HEK293T (cell line): ENCODE measurements at regions not wholly inside any gene's neighbourhood (a gene's known extent, or its start where the extent isn't known, plus 50 kb on each side); places are given as distances from the start of the nearest gene placed in this dataset.
"Not testable (repeated sequence)": the region's sequence is repeated elsewhere in the genome, so short reads cannot be mapped to it uniquely, and the experiment has no call there.

ENCODE experiments used
- CTCF ChIA-PET: fragments of 350-600 bp; formaldehyde crosslinking; extraction: SDS; loops from one replicate; lab custom pipeline; 2021; ENCODE audit warnings: antibody characterized with exemption, inconsistent platforms; lab: Yijun Ruan, JAX
- POLR2A ChIA-PET: fragments of 350-600 bp; formaldehyde crosslinking; extraction: SDS; loops from one replicate; lab custom pipeline; 2020; ENCODE audit warnings: antibody characterized with exemption, inconsistent platforms; lab: Yijun Ruan, JAX
- DNase-seq: peaks from one replicate; pipeline ENCODE4 v3.0.0; 2012; ENCODE audit warnings: mixed read lengths; ENCODE audit errors: extremely low spot score
- ARNT ChIP-seq: fragments of 450-650 bp; IDR thresholded peaks from 2 replicates; pipeline ENCODE4 v1.6.1; 2017; ENCODE audit warnings: mild to moderate bottlenecking
- BHLHE40 ChIP-seq: fragments of 450-650 bp; IDR thresholded peaks from 2 replicates; pipeline ENCODE4 v1.6.1; 2016; ENCODE audit warnings: mild to moderate bottlenecking, moderate library complexity, borderline replicate concordance
- CTBP1 ChIP-seq: fragments of 450-650 bp; IDR thresholded peaks from 2 replicates; pipeline ENCODE4 v1.6.1; 2016; ENCODE audit warnings: borderline replicate concordance
- ELF4 ChIP-seq: fragments of 450-650 bp; IDR thresholded peaks from 2 replicates; pipeline ENCODE4 v1.6.1; 2017; ENCODE audit warnings: antibody characterized with exemption
- FOXA1 ChIP-seq: fragments of 450-650 bp; IDR thresholded peaks from 2 replicates; pipeline ENCODE4 v1.6.1; 2016; ENCODE audit warnings: mild to moderate bottlenecking
- FOXK2 ChIP-seq: fragments of 450-650 bp; IDR thresholded peaks from 2 replicates; pipeline ENCODE4 v1.6.1; 2016; ENCODE audit warnings: mild to moderate bottlenecking
- FOXM1 ChIP-seq: fragments of 450-650 bp; IDR thresholded peaks from 2 replicates; pipeline ENCODE4 v1.6.1; 2017; ENCODE audit warnings: mild to moderate bottlenecking, borderline replicate concordance
- HDGF ChIP-seq: fragments of 450-650 bp; IDR thresholded peaks from 2 replicates; pipeline ENCODE4 v1.6.1; 2017; ENCODE audit warnings: antibody characterized with exemption, borderline replicate concordance
- L3MBTL2 ChIP-seq: fragments of 450-650 bp; conservative IDR thresholded peaks from 2 replicates; pipeline ENCODE4 v1.6.1; 2016; ENCODE audit warnings: mild to moderate bottlenecking
- LEF1 ChIP-seq: fragments of 450-650 bp; IDR thresholded peaks from 2 replicates; pipeline ENCODE4 v1.6.1; 2017; ENCODE audit warnings: mild to moderate bottlenecking, borderline replicate concordance
- NFRKB ChIP-seq: fragments of 450-650 bp; IDR thresholded peaks from 2 replicates; pipeline ENCODE4 v1.6.1; 2016; ENCODE audit warnings: mild to moderate bottlenecking, moderate library complexity
- PKNOX1 ChIP-seq: fragments of 450-650 bp; IDR thresholded peaks from 2 replicates; pipeline ENCODE4 v1.6.1; 2016
- SP1 ChIP-seq: fragments of 450-650 bp; IDR thresholded peaks from 2 replicates; pipeline ENCODE4 v1.6.1; 2017
- SUZ12 ChIP-seq: fragments of 450-650 bp; IDR thresholded peaks from 2 replicates; pipeline ENCODE4 v1.6.1; 2016; ENCODE audit warnings: mild to moderate bottlenecking
- TARDBP ChIP-seq: fragments of 450-650 bp; IDR thresholded peaks from 2 replicates; pipeline ENCODE4 v1.6.1; 2016
- ZNF384 ChIP-seq: fragments of 450-650 bp; IDR thresholded peaks from 2 replicates; pipeline ENCODE4 v1.6.1; 2016

DNA sequence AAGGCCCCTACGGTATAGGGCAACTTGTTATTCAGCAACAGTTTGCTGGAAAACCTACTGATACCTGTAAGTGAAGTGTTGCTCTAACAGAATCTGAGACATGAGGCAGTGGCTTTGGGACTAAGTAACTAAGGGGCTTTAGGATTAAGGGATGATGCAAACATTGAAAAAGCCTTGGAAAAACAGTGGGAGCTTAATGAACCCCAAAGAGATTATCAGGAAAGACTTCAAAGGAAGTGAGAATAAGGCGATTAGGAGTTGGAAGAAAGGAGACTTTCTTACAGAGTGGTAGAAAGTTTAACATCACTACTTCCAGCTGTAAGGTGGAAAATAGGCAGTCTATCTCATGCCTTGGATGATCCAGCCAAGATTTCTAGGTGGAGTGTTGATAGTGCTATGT lies 158.2 kb upstream of the TRIB2 start:
- POLR2A ChIA-PET, result no interaction called here
- CTCF ChIA-PET, result interaction anchor here (0.8 kb wide), 1 partner anchor 11 kb away, joined by 3 read pairs; no protein-coding TSS in a partner anchor
- no peak for TF ChIP-seq PKNOX1
- TF ChIP-seq HDGF, result no peak
- no peak for TF ChIP-seq SP1

DNA sequence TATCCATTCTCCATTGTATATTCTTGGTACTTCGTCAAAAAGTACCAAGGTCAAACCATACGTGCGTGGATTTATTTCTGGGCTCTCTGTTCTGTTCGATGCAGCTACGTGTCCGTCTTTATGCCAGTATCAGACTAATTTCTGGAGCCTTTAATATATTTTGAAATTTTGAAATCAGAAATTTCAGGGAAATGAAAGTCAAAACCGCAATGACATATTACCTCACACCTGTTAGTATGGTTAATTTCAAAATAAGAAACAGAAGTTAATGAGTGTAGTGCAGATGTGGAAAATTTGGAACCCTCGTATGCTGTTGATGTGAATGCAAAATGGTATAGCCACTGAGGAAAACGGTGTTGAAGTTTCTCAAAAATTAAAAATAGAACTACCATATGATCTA lies 156.1 kb upstream of the TRIB2 start:
- TF ChIP-seq FOXM1 (no peak), ELF4 (no peak), ZNF384 (no peak), LEF1 (no peak), CTBP1 (no peak), NFRKB (no peak), SP1 (no peak), FOXK2 (no peak), L3MBTL2 (no peak), SUZ12 (no peak), ARNT (no peak), FOXA1 (no peak), BHLHE40 (no peak), TARDBP (no peak), HDGF (no peak), PKNOX1 (no peak)
- DNase-seq, result no peak
- ChIA-PET CTCF (no interaction called here), POLR2A (no interaction called here)

More for the DNA sequence above, 158.2 kb upstream of the TRIB2 start:
- no peak for DNase-seq

DNA sequence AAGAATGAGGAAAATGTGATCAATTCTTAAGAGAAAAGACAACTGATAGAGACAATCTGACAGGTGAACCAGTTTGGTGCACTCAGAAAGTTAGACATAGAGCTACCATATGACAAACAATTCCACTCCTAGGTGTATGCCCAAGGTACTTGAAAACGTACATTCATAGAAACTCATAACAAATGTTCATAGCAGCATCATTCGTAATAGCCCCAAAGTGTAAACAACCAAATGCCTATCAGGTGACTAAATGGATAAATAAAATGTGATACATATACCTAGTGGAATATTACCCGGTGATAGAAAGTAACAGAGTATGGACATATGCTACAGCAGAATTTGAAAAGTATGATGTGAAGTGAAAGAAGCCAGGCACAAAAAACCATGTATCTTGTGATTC lies 149.3 kb upstream of the TRIB2 start:
- no peak for DNase-seq
- CTCF ChIA-PET, result no interaction called here
- POLR2A ChIA-PET, result no interaction called here
- TF ChIP-seq SP1, result no peak
- no peak for TF ChIP-seq PKNOX1
- TF ChIP-seq ZNF384, result no peak
- no peak for TF ChIP-seq TARDBP
- TF ChIP-seq ELF4, result no peak
- TF ChIP-seq HDGF, result no peak
- no peak for TF ChIP-seq NFRKB
- no peak for TF ChIP-seq LEF1
- TF ChIP-seq L3MBTL2, result no peak

DNA sequence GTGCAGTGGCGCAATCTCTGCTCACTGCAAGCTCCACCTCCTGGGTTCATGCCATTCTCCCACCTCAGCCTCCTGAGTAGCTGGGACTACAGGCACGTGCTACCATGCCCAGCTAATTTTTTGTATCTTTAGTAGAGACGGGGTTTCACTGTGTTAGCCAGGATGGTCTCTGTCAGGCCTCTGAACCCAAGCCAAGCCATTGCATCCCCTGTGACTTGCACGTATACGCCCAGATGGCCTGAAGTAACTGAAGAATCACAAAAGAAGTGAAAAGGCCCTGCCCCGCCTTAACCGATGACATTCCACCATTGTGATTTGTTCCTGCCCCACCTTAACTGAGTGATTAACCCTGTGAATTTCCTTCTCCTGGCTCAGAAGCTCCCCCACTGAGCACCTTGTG lies 147.2 kb upstream of the TRIB2 start:
- POLR2A ChIA-PET, DNase-seq, CTCF ChIA-PET: not testable (repeated sequence)

GRCh38 chr2:12569929-12570328 lies 146.8 kb upstream of the TRIB2 start:
- DNase-seq, result not testable (repeated sequence)

DNA sequence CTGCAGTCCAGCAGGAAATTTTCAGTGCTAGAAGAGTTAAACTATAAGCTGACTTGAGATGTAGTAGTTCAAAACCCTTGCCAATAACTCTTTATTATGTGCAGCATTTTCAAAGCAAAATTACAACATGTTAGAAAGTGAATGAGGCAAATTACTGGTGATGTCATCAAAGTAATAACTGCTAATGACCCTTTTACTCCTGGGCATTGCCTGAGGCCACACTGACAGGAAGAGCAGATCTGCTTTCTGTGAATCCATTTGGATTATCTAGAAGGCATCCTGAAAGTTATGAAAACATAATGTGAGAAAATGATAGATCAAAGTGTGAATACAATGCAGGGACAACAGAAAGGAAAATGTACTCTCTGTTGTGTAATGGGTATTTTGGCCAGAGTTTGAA lies 139.6 kb upstream of the TRIB2 start:
- DNase-seq, result no peak
- ChIA-PET POLR2A (interaction anchor here (1.7 kb wide), 1 partner anchor 140 kb away, joined by 5 read pairs; the partner anchor contains the start of gene TRIB2), CTCF (no interaction called here)
- TF ChIP-seq SP1 (no peak), NFRKB (no peak), ZNF384 (no peak), HDGF (no peak), FOXK2 (no peak)

More at GRCh38 chr2:12569929-12570328, 146.8 kb upstream of the TRIB2 start:
- CTCF ChIA-PET, POLR2A ChIA-PET: not testable (repeated sequence)

DNA sequence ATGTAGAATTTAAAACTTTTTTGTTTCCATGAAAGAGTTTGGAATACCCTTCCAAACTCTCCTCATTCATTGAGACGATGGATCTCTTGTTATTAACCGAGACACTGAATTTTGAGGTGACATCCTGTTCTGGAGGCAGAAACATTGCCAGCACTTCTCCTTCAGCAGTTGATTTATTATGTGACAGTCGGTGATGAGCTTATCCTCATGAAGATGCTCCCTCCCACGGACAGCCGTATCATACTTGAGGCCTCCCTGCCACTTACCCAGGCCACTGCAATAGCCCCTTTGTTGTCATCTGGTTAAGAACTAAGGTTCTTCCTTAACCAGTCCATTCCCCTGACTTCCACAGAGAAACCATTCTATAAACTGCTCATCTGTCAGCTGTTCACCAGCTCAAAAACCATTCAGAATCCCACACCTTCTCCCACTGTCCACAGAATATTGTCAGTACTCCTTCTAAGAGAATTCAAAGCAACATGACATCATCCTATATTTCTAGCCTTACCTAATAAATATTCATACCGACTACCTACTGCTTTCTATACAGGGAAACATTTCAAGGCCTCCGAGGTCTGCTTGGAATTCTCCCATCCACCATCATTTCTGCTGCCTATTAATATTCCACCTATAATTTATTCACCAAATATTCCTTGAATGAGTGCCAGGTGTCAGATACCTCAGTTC lies 139.0 kb upstream of the TRIB2 start:
- ChIA-PET POLR2A (interaction anchor here (1.7 kb wide), 1 partner anchor 139 kb away, joined by 5 read pairs; the partner anchor contains the start of gene TRIB2), CTCF (no interaction called here)
- no peak for DNase-seq
- TF ChIP-seq NFRKB (no peak), ARNT (no peak)

- ChIA-PET POLR2A (no interaction called here), CTCF (no interaction called here)
- no peak for DNase-seq
- TF ChIP-seq NFRKB (no peak), HDGF (no peak), SP1 (no peak), CTBP1 (no peak), FOXM1 (no peak), L3MBTL2 (no peak)
Measured at GRCh38 chr2:12579018-12579417, 137.7 kb upstream of the TRIB2 start.
